ENCODE measurements at regions not wholly inside any gene's neighbourhood (a gene's known extent, or its start where the extent isn't known, plus 50 kb on each side); places are given as distances from the start of the nearest gene placed in this dataset.

GRCh38 chr6:33897189-33897780 lies 93.5 kb upstream of the MLN start:
- intact Hi-C loops (cut with micrococcal nuclease; ENCODE audit: unreplicated experiment) (no loop called here), in situ Hi-C loops (cut with MboI) (no loop called here)
- H3K9ac ChIP-seq (ENCODE audit: control insufficient read depth, insufficient read depth, low read length) = no peak overlapping the region
- no peak for FAIRE-seq
- no peak overlapping the region for H3K4me2 ChIP-seq (ENCODE audit: control insufficient read depth, insufficient read depth)
- WGBS (ENCODE audit: insufficient coverage, insufficient replicate concordance, low lambda C conversion rate, missing lambda C conversion rate) = 3% methylated on average over 2 of the region's 2 CpGs
- BruUV-seq (replicated peaks) = no TSS peak
- no peaks in the 10 kb centered on the region; the same call in 2 of the 3 replicates for H3K9me3 ChIP-seq (replicated peaks; ENCODE audit: control insufficient read depth, insufficient read depth, low read length)
- H3K36me3 ChIP-seq (ENCODE audit: control insufficient read depth in 2 of 2, insufficient read depth in 2 of 2, low read length in 1 of 2) = no peaks in the 10 kb centered on the region
- CTCF ChIA-PET = no interaction called here
- H3K27me3 ChIP-seq (replicated peaks in 1 of 2; ENCODE audit: control insufficient read depth in 2 of 2, insufficient read depth in 2 of 2, low read length in 1 of 2) = peaks cover 1 to 3% of the 10 kb centered on the region in 2 experiments
- H4K20me1 ChIP-seq (ENCODE audit: control insufficient read depth, insufficient read depth) = no peaks in the 10 kb centered on the region
- SMC1A ChIA-PET (ENCODE audit: uncharacterized antibody, unreplicated experiment) = no interaction called here
- no peak overlapping the region for H3K27ac ChIP-seq (ENCODE audit: control insufficient read depth, insufficient read depth)
- no peak overlapping the region for H3K4me3 ChIP-seq
- POLR2A ChIA-PET = interaction anchor here (0.6 kb wide), 1 partner anchor 276 kb away, joined by 3 read pairs; no protein-coding TSS in a partner anchor
- no peak for ATAC-seq
- H3K79me2 ChIP-seq (ENCODE audit: control insufficient read depth, insufficient read depth, low read length) = no peaks in the 10 kb centered on the region
- no peak for DNase-seq (ENCODE audit: low read depth, low spot score)
- H3K4me1 ChIP-seq (ENCODE audit: control insufficient read depth, insufficient read depth, low read length) = no peaks in the 10 kb centered on the region
- RAD21 ChIA-PET (ENCODE audit: unreplicated experiment) = no interaction called here
- no peak overlapping the region for H2AFZ ChIP-seq (ENCODE audit: control insufficient read depth, low read depth, low read length)
- TF ChIP-seq, protein P1, sequence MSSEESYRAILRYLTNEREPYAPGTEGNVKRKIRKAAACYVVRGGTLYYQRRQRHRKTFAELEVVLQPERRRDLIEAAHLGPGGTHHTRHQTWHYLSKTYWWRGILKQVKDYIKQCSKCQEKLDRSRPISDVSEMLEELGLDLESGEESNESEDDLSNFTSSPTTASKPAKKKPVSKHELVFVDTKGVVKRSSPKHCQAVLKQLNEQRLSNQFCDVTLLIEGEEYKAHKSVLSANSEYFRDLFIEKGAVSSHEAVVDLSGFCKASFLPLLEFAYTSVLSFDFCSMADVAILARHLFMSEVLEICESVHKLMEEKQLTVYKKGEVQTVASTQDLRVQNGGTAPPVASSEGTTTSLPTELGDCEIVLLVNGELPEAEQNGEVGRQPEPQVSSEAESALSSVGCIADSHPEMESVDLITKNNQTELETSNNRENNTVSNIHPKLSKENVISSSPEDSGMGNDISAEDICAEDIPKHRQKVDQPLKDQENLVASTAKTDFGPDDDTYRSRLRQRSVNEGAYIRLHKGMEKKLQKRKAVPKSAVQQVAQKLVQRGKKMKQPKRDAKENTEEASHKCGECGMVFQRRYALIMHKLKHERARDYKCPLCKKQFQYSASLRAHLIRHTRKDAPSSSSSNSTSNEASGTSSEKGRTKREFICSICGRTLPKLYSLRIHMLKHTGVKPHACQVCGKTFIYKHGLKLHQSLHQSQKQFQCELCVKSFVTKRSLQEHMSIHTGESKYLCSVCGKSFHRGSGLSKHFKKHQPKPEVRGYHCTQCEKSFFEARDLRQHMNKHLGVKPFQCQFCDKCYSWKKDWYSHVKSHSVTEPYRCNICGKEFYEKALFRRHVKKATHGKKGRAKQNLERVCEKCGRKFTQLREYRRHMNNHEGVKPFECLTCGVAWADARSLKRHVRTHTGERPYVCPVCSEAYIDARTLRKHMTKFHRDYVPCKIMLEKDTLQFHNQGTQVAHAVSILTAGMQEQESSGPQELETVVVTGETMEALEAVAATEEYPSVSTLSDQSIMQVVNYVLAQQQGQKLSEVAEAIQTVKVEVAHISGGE (CRISPR knock-in tag; IDR thresholded peaks at IDR 0.05) = no peak
- TF ChIP-seq NKRF (conservative IDR thresholded peaks at IDR 0.05) (no peak), KLF5 (IDR thresholded peaks at IDR 0.05; ENCODE audit: partially characterized antibody) (no peak), ZBTB4 (CRISPR knock-in tag; IDR thresholded peaks at IDR 0.05) (no peak), CBX3 (IDR thresholded peaks at IDR 0.05; ENCODE audit: borderline replicate concordance, low read depth) (no peak), E2F4 (IDR thresholded peaks at IDR 0.05; ENCODE audit: low read depth, low read length) (no peak), PKNOX1 (IDR thresholded peaks at IDR 0.05) (no peak), SREBF1 (IDR thresholded peaks at IDR 0.05; ENCODE audit: low read length) (no peak), ZNF24 (IDR thresholded peaks at IDR 0.05) (no peak)
